ENCODE measurements at regions not wholly inside any gene's neighbourhood (a gene's known extent, or its start where the extent isn't known, plus 50 kb on each side); places are given as distances from the start of the nearest gene placed in this dataset.

GRCh38 chr11:12606597-12606996, 67.6 kb upstream of the TEAD1 start:
- TF ChIP-seq POLR2A (IDR thresholded peaks at IDR 0.05) = no peak
- no peak for TF ChIP-seq POLR2AphosphoS5 (IDR thresholded peaks at IDR 0.05)
- TF ChIP-seq CTCF (IDR thresholded peaks at IDR 0.05) = no peak

Measured in upper lobe of left lung (tissue), 4 donors.